CD4-positive, alpha-beta T cell treated with Interleukin-17A for 1 hour (primary cell): ENCODE measurements at regions not wholly inside any gene's neighbourhood (a gene's known extent, or its start where the extent isn't known, plus 50 kb on each side); places are given as distances from the start of the nearest gene placed in this dataset.
"Not testable (repeated sequence)": the region's sequence is repeated elsewhere in the genome, so short reads cannot be mapped to it uniquely, and the experiment has no call there.

Source experiments
- DNase-seq: peaks from one replicate; pipeline ENCODE4 v3.0.0-alpha.2; 2020

GRCh38 chr5:101316401-101316800 is 413.3 kb upstream of the ST8SIA4 start:
- DNase-seq, result not testable (repeated sequence)

- DNase-seq, result no peak
Measured at GRCh38 chr5:101306391-101307137, 403.5 kb upstream of the ST8SIA4 start.

DNA sequence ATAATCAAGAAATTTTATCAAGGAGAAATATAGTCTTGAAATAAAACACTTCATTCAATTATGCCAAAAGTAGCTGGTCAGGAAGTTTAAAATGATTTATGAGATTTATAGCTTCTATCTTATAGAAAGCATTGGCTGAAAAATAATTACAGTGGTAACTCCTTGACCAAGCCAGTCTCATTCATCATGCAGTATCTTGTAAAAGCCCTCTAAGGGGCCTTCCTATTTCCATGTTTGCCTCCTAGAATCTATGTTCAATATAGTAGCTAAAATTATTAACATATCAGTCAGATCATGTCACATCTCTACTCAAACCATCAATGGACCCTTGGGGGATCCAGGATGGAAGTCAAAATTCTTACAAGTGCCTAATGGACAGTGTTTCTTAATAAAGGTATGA is 393.4 kb upstream of the ST8SIA4 start:
- DNase-seq, result no peak

DNA sequence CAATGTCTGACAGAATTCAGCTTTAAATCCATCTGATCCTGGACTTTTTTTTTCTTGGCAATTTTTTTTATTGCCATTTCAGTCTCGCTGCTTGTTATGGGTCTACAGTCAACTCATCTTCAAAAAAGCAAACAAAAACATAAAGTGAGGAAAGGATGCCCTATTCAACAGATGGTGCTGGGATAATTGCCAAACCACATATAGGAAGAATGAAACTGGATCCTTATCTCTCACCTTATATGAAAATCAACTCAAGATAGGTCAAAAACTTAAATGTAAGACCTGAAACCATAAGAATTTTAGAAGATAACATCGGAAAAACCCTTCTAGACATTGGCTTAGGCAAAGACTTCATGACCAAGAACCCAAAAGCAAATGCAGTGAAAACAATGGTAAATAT is 389.1 kb upstream of the ST8SIA4 start:
- DNase-seq, result no peak

DNA sequence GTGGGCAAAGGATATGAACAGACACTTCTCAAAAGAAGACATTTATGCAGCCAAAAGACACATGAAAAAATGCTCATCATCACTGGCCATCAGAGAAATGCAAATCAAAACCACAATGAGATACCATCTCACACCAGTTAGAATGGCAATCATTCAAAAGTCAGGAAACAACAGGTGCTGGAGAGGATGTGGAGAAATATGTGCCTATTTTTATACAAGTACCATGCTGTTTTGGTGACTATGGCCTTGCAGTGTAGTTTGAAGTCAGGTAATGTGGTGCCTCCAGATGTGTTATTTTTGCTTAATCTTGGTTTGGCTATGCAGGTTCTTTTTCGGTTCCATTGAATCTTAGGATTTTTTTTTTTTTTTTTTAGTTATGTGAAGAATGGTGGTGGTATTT is 387.7 kb upstream of the ST8SIA4 start:
- not testable (repeated sequence) for DNase-seq

GRCh38 chr5:101288633-101289032 is 385.6 kb upstream of the ST8SIA4 start:
- DNase-seq, result no peak

- DNase-seq, result no peak
Measured at GRCh38 chr5:101284736-101285375, 381.8 kb upstream of the ST8SIA4 start.

- not testable (repeated sequence) for DNase-seq
Measured at GRCh38 chr5:101283938-101284337, 380.9 kb upstream of the ST8SIA4 start.

GRCh38 chr5:101278917-101279316 is 375.8 kb upstream of the ST8SIA4 start:
- DNase-seq, result no peak

GRCh38 chr5:101278011-101278687 is 375.1 kb upstream of the ST8SIA4 start:
- DNase-seq, result no peak

DNA sequence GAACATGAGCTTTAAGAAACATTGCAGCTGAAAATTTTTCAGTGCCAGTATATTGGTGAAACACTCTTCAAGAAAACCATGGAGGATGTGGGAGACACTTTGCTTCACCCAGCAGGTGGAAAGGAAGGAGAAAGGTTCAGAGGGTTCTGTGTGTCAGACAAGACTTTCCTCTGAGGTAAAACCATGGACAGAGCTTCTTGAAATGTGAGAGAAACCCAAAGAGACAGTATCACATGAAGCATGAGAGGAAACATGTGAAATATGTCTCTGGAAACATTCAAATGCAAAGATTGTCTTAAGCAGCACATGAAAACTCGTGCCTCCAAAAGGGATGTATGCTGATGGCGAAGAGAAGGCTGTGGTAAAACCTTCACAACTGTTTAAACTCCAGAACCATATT is 368.9 kb upstream of the ST8SIA4 start:
- no peak for DNase-seq

DNA sequence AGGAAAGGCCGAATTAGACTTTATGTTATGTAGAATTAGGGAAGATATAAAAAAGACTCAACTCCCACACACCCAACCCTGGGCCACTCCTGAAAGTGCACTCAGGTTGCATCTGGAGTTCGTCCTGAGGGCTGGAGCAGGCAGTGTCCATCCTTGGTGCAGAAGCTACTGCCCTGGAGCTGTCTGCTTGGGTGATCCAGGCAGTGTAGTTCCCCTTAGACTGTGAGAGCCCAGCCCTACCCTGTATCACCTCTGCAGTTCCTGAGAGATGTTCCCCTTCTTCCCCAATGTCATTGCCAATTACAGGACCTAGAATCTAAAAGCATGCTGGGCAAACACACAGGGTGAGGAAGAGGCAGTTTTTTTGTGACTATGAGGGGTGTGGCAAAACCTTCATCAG is 368.3 kb upstream of the ST8SIA4 start:
- DNase-seq, result no peak

- DNase-seq, result no peak
Measured at GRCh38 chr5:101260857-101261256, 357.8 kb upstream of the ST8SIA4 start.

DNA sequence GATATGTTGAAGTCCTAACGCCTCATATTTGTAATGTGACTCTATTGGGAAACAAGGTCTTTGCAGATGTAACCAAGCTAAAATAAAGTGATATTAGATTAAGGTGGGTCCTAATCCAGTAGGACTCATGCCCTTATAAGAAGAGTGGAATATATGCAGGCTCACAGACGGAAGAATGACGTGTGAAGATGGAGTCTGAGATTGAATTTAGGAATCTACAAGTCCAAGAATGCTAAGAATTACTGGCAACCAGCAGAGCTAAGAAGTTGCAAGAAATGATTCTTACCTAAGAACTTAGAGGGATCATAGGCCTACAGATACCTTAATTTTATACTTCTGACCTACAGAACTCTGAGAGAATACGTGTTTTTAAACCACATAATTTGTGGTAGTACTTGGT is 350.0 kb upstream of the ST8SIA4 start:
- DNase-seq, result no peak

DNA sequence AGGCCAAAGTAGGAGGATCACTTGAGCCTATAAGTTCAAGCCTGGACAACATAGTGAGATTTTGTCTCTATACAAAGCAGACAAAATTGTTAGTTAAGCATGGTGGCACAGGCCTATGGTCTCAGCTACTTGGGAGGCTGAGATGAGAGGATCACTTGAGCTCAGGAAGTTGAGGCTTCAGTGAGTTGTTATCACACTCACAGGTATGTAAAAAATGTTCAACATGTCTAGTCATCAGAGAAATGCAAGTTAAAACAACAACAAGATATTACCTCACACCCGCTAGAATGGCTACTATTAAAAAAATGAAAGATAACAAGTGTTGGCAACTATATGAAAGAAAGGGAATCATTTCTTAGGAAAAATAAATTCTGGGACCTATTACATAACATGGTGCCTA is 341.5 kb upstream of the ST8SIA4 start:
- no peak for DNase-seq

DNA sequence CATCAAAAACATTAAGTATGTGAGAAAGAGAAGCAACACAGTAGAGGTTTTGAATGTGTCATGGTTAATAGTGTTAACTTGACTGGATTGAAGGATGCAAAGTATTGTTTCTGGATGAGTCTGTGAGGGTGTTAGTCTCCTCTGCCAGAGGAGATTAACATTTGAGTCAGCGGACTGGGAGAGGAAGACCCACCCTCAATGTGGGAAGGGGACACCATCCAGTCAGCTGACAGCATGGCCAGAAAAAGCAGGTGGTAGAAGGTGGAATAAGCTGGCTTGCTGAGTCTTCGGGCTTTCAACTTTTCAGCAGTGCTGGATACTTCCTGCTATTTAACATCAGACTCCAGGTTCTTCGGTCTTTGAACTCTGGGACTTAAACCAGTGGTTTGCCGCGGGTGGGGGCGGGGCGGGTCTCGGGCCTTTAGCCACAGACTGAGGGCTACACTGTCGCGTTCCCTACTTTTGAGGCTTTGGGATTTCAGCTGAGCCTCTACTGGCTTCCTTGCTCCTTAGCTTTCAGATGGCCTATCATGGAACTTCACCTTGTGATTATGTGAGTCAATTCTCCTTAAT is 309.9 kb upstream of the ST8SIA4 start:
- DNase-seq, result no peak

- DNase-seq, result no peak
Measured at GRCh38 chr5:101206534-101206933, 303.5 kb upstream of the ST8SIA4 start.

DNA sequence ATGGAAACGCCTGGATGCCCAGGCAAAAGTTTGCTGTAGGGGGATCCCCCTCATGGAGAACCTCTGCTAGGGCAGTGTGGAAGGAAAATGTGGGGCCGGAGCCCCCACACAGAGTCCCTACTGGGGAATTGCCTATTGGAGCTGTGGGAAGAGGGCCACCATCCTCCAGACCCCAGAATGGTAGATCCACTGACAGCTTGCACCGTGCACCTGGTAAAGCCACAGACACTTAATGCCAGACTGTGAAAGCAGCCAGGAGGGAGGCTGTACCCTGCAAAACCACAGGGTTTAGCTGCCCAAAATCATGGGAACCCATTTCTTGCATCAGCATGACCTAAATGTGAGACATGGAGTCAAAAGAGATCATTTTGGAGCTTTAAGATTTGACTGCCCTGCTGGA is 302.0 kb upstream of the ST8SIA4 start:
- DNase-seq, result not testable (repeated sequence)

GRCh38 chr5:101180365-101180764 is 277.3 kb upstream of the ST8SIA4 start:
- not testable (repeated sequence) for DNase-seq

GRCh38 chr5:101176605-101177004 is 273.5 kb upstream of the ST8SIA4 start:
- DNase-seq, result no peak

GRCh38 chr5:101174981-101175380 is 271.9 kb upstream of the ST8SIA4 start:
- no peak for DNase-seq

- no peak for DNase-seq
Measured at GRCh38 chr5:101163088-101163487, 260.0 kb upstream of the ST8SIA4 start.

GRCh38 chr5:101160002-101160401 is 256.9 kb upstream of the ST8SIA4 start:
- no peak for DNase-seq

- DNase-seq, result no peak
Measured at GRCh38 chr5:101159006-101159405, 255.9 kb upstream of the ST8SIA4 start.
